ENCODE measurements at regions not wholly inside any gene's neighbourhood (a gene's known extent, or its start where the extent isn't known, plus 50 kb on each side); places are given as distances from the start of the nearest gene placed in this dataset.

- Mint-ChIP-seq H3K4me1 (ENCODE audit: low read depth) (no peaks in the 10 kb centered on the region), H3K27me3 (ENCODE audit: low read depth) (peaks cover 4% of the 10 kb centered on the region), H3K4me3 (ENCODE audit: low read depth) (no peak overlapping the region), H3K27ac (no peak overlapping the region), H3K9me3 (no peaks in the 10 kb centered on the region), H3K36me3 (ENCODE audit: low read depth) (no peaks in the 10 kb centered on the region)
- intact Hi-C loops (cut with micrococcal nuclease): no loop called here
- DNase-seq (ENCODE audit: low spot score): no peak
Observed at GRCh38 chr6:163768905-163769304, 354.4 kb downstream of the QKI start.

- Mint-ChIP-seq H3K27me3 (ENCODE audit: low read depth) (peaks cover 4% of the 10 kb centered on the region), H3K4me1 (ENCODE audit: low read depth) (no peaks in the 10 kb centered on the region), H3K4me3 (ENCODE audit: low read depth) (no peak overlapping the region), H3K9me3 (no peaks in the 10 kb centered on the region), H3K36me3 (ENCODE audit: low read depth) (no peaks in the 10 kb centered on the region), H3K27ac (no peak overlapping the region)
- DNase-seq (ENCODE audit: low spot score): no peak
- intact Hi-C loops (cut with micrococcal nuclease): no loop called here
Observed at GRCh38 chr6:163766936-163767335, 352.4 kb downstream of the QKI start.

GRCh38 chr6:163765335-163765734 lies 350.8 kb downstream of the QKI start:
- DNase-seq (ENCODE audit: low spot score): no peak
- Mint-ChIP-seq H3K4me1 (ENCODE audit: low read depth) (no peaks in the 10 kb centered on the region), H3K27ac (no peak overlapping the region), H3K4me3 (ENCODE audit: low read depth) (no peak overlapping the region), H3K9me3 (no peaks in the 10 kb centered on the region), H3K27me3 (ENCODE audit: low read depth) (peaks cover 6% of the 10 kb centered on the region), H3K36me3 (ENCODE audit: low read depth) (no peaks in the 10 kb centered on the region)
- intact Hi-C loops (cut with micrococcal nuclease): no loop called here

GRCh38 chr6:163764565-163764964 lies 350.0 kb downstream of the QKI start:
- Mint-ChIP-seq H3K27me3 (ENCODE audit: low read depth) (peaks cover 6% of the 10 kb centered on the region), H3K27ac (no peak overlapping the region), H3K4me1 (ENCODE audit: low read depth) (no peaks in the 10 kb centered on the region), H3K36me3 (ENCODE audit: low read depth) (no peaks in the 10 kb centered on the region), H3K4me3 (ENCODE audit: low read depth) (no peak overlapping the region), H3K9me3 (no peaks in the 10 kb centered on the region)
- intact Hi-C loops (cut with micrococcal nuclease): no loop called here
- DNase-seq (ENCODE audit: low spot score): no peak

- H3K9me3 Mint-ChIP-seq: no peaks in the 10 kb centered on the region
- intact Hi-C loops (cut with micrococcal nuclease): no loop called here
- DNase-seq (ENCODE audit: low spot score): no peak
- H3K36me3 Mint-ChIP-seq (ENCODE audit: low read depth): no peaks in the 10 kb centered on the region
- no peak overlapping the region for H3K4me3 Mint-ChIP-seq (ENCODE audit: low read depth)
- H3K4me1 Mint-ChIP-seq (ENCODE audit: low read depth): no peaks in the 10 kb centered on the region
- peaks cover 4% of the 10 kb centered on the region for H3K27me3 Mint-ChIP-seq (ENCODE audit: low read depth)
- H3K27ac Mint-ChIP-seq: no peak overlapping the region
Observed at GRCh38 chr6:163761481-163761880, 347.0 kb downstream of the QKI start.

- Mint-ChIP-seq H3K27ac (no peak overlapping the region), H3K27me3 (ENCODE audit: low read depth) (peaks cover 4% of the 10 kb centered on the region), H3K9me3 (no peaks in the 10 kb centered on the region), H3K4me3 (ENCODE audit: low read depth) (no peak overlapping the region), H3K4me1 (ENCODE audit: low read depth) (no peaks in the 10 kb centered on the region), H3K36me3 (ENCODE audit: low read depth) (no peaks in the 10 kb centered on the region)
- intact Hi-C loops (cut with micrococcal nuclease): no loop called here
- no peak for DNase-seq (ENCODE audit: low spot score)
Observed at GRCh38 chr6:163760860-163761259, 346.3 kb downstream of the QKI start.

GRCh38 chr6:163759542-163759941 lies 345.0 kb downstream of the QKI start:
- Mint-ChIP-seq H3K9me3 (no peaks in the 10 kb centered on the region), H3K4me1 (ENCODE audit: low read depth) (no peaks in the 10 kb centered on the region), H3K27me3 (ENCODE audit: low read depth) (peaks cover 4% of the 10 kb centered on the region), H3K27ac (no peak overlapping the region), H3K4me3 (ENCODE audit: low read depth) (no peak overlapping the region), H3K36me3 (ENCODE audit: low read depth) (no peaks in the 10 kb centered on the region)
- intact Hi-C loops (cut with micrococcal nuclease): no loop called here
- DNase-seq (ENCODE audit: low spot score): no peak

- Mint-ChIP-seq H3K9me3 (no peaks in the 10 kb centered on the region), H3K27me3 (ENCODE audit: low read depth) (peaks cover 4% of the 10 kb centered on the region), H3K4me3 (ENCODE audit: low read depth) (no peak overlapping the region), H3K36me3 (ENCODE audit: low read depth) (no peaks in the 10 kb centered on the region), H3K27ac (no peak overlapping the region), H3K4me1 (ENCODE audit: low read depth) (no peaks in the 10 kb centered on the region)
- intact Hi-C loops (cut with micrococcal nuclease): no loop called here
- DNase-seq (ENCODE audit: low spot score): no peak
Observed at GRCh38 chr6:163757520-163757919, 343.0 kb downstream of the QKI start.

- no peak overlapping the region for H3K4me3 Mint-ChIP-seq (ENCODE audit: low read depth)
- no peaks in the 10 kb centered on the region for H3K4me1 Mint-ChIP-seq (ENCODE audit: low read depth)
- H3K36me3 Mint-ChIP-seq (ENCODE audit: low read depth): no peaks in the 10 kb centered on the region
- no peak for DNase-seq (ENCODE audit: low spot score)
- no peak overlapping the region for H3K27ac Mint-ChIP-seq
- intact Hi-C loops (cut with micrococcal nuclease): no loop called here
- H3K27me3 Mint-ChIP-seq (ENCODE audit: low read depth): peaks cover 4% of the 10 kb centered on the region
- H3K9me3 Mint-ChIP-seq: no peaks in the 10 kb centered on the region
Observed at GRCh38 chr6:163756079-163756478, 341.6 kb downstream of the QKI start.

GRCh38 chr6:163754866-163755265 lies 340.3 kb downstream of the QKI start:
- H3K36me3 Mint-ChIP-seq (ENCODE audit: low read depth): no peaks in the 10 kb centered on the region
- intact Hi-C loops (cut with micrococcal nuclease): no loop called here
- no peaks in the 10 kb centered on the region for H3K9me3 Mint-ChIP-seq
- no peak overlapping the region for H3K4me3 Mint-ChIP-seq (ENCODE audit: low read depth)
- H3K4me1 Mint-ChIP-seq (ENCODE audit: low read depth): peaks cover 6% of the 10 kb centered on the region
- no peak for DNase-seq (ENCODE audit: low spot score)
- peaks cover 2% of the 10 kb centered on the region for H3K27me3 Mint-ChIP-seq (ENCODE audit: low read depth)
- no peak overlapping the region for H3K27ac Mint-ChIP-seq

- no peak overlapping the region for H3K27ac Mint-ChIP-seq
- no peaks in the 10 kb centered on the region for H3K36me3 Mint-ChIP-seq (ENCODE audit: low read depth)
- no peak for DNase-seq (ENCODE audit: low spot score)
- intact Hi-C loops (cut with micrococcal nuclease): no loop called here
- peaks cover 2% of the 10 kb centered on the region for H3K27me3 Mint-ChIP-seq (ENCODE audit: low read depth)
- H3K4me1 Mint-ChIP-seq (ENCODE audit: low read depth): peaks cover 6% of the 10 kb centered on the region
- H3K9me3 Mint-ChIP-seq: no peaks in the 10 kb centered on the region
- H3K4me3 Mint-ChIP-seq (ENCODE audit: low read depth): no peak overlapping the region
Observed at GRCh38 chr6:163753430-163753829, 338.9 kb downstream of the QKI start.

GRCh38 chr6:163752446-163752845 lies 337.9 kb downstream of the QKI start:
- intact Hi-C loops (cut with micrococcal nuclease): no loop called here
- H3K27me3 Mint-ChIP-seq (ENCODE audit: low read depth): peaks cover under 1% of the 10 kb centered on the region
- H3K4me3 Mint-ChIP-seq (ENCODE audit: low read depth): no peak overlapping the region
- no peak for DNase-seq (ENCODE audit: low spot score)
- H3K9me3 Mint-ChIP-seq: no peaks in the 10 kb centered on the region
- H3K36me3 Mint-ChIP-seq (ENCODE audit: low read depth): no peaks in the 10 kb centered on the region
- H3K4me1 Mint-ChIP-seq (ENCODE audit: low read depth): peaks cover 6% of the 10 kb centered on the region
- H3K27ac Mint-ChIP-seq: no peak overlapping the region

- peaks cover 6% of the 10 kb centered on the region for H3K4me1 Mint-ChIP-seq (ENCODE audit: low read depth)
- no peak for DNase-seq (ENCODE audit: low spot score)
- peak overlapping the region; percentile 24 for H3K27ac Mint-ChIP-seq
Observed at GRCh38 chr6:163751032-163751525, 336.6 kb downstream of the QKI start.

GRCh38 chr6:163750431-163751031 lies 336.0 kb downstream of the QKI start:
- no peak for DNase-seq (ENCODE audit: low spot score)
- intact Hi-C loops (cut with micrococcal nuclease): no loop called here
- Mint-ChIP-seq H3K27ac (peak overlapping the region; percentile 24), H3K27me3 (ENCODE audit: low read depth) (no peaks in the 10 kb centered on the region), H3K9me3 (no peaks in the 10 kb centered on the region), H3K4me1 (ENCODE audit: low read depth) (peaks cover 6% of the 10 kb centered on the region), H3K36me3 (ENCODE audit: low read depth) (no peaks in the 10 kb centered on the region), H3K4me3 (ENCODE audit: low read depth) (no peak overlapping the region)

More at GRCh38 chr6:163751032-163751525, 336.6 kb downstream of the QKI start:
- Mint-ChIP-seq H3K9me3 (no peaks in the 10 kb centered on the region), H3K27me3 (ENCODE audit: low read depth) (no peaks in the 10 kb centered on the region), H3K36me3 (ENCODE audit: low read depth) (no peaks in the 10 kb centered on the region), H3K4me3 (ENCODE audit: low read depth) (no peak overlapping the region)
- intact Hi-C loops (cut with micrococcal nuclease): no loop called here
